SH-SY5Y (cell line): ENCODE measurements at regions not wholly inside any gene's neighbourhood (a gene's known extent, or its start where the extent isn't known, plus 50 kb on each side); places are given as distances from the start of the nearest gene placed in this dataset.

Source experiments
- GATA2 ChIP-seq: IDR thresholded peaks from 2 replicates; pipeline ENCODE4 v1.6.1; 2011; ENCODE audit warnings: mild to moderate bottlenecking, low read depth, low read length
- GATA3 ChIP-seq: IDR thresholded peaks from 2 replicates; pipeline ENCODE4 v1.6.1; 2011; ENCODE audit warnings: low read depth, mild to moderate bottlenecking, low read length, moderate library complexity

DNA sequence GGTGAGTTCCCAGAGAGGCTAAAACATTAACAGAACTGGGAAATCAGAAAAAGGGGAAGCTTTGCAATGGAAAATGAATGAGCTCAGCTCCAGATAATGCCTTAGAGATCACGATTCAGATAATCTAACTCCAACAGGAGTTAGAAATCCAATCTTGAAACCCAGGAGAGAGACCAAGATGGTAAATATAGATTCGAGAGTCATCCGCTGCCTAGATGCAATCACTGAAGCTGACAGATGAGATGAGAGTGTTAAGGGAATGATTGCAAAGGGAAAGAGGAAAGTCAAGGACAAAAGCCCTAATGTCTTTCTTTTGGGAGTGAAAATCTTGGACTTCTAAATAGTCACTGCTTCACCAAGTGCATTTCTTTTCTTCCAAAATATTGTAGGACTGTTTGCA lies 722.0 kb downstream of the EPHA4 start:
- no peak for TF ChIP-seq GATA2
- TF ChIP-seq GATA3: no peak
